Thyroid gland (tissue), 4 donors: ENCODE measurements at regions not wholly inside any gene's neighbourhood (a gene's known extent, or its start where the extent isn't known, plus 50 kb on each side); places are given as distances from the start of the nearest gene placed in this dataset.

Experiments used
- POLR2A ChIP-seq, 2 donors: fragments of 450-650 bp; IDR thresholded peaks; one replicate each; pipeline ENCODE4 v1.6.1; 2017; ENCODE audit warnings: antibody characterized with exemption in 2 of 2, mild to moderate bottlenecking in 2 of 2, moderate library complexity in 1 of 2
- TF ChIP-seq, protein P1 (sequence below), 6 experiments: fragments of 200-600 bp in 3 of 6; fragments of 450-650 bp in 3 of 6; sonication (generic) in 3 of 6; IDR thresholded peaks; one replicate each; pipeline ENCODE4 v1.5.1; 2016 to 2019; ENCODE audit warnings: antibody characterized with exemption in 6 of 6, mild to moderate bottlenecking in 2 of 6, inconsistent platforms in 1 of 6, moderate library complexity in 1 of 6

GRCh38 chr10:1873661-1874315 is 136.5 kb upstream of the ADARB2 start:
- TF ChIP-seq, protein P1, sequence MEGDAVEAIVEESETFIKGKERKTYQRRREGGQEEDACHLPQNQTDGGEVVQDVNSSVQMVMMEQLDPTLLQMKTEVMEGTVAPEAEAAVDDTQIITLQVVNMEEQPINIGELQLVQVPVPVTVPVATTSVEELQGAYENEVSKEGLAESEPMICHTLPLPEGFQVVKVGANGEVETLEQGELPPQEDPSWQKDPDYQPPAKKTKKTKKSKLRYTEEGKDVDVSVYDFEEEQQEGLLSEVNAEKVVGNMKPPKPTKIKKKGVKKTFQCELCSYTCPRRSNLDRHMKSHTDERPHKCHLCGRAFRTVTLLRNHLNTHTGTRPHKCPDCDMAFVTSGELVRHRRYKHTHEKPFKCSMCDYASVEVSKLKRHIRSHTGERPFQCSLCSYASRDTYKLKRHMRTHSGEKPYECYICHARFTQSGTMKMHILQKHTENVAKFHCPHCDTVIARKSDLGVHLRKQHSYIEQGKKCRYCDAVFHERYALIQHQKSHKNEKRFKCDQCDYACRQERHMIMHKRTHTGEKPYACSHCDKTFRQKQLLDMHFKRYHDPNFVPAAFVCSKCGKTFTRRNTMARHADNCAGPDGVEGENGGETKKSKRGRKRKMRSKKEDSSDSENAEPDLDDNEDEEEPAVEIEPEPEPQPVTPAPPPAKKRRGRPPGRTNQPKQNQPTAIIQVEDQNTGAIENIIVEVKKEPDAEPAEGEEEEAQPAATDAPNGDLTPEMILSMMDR (IDR thresholded peaks at IDR 0.05), result no peak
- no peak for TF ChIP-seq POLR2A (IDR thresholded peaks at IDR 0.05)
